WTC11 (cell line): ENCODE measurements at regions not wholly inside any gene's neighbourhood (a gene's known extent, or its start where the extent isn't known, plus 50 kb on each side); places are given as distances from the start of the nearest gene placed in this dataset.

Source experiments
- ATAC-seq: fragments of 200-7000 bp; cut with Tn5 transposase; 2 replicates; pipeline ENCODE4 v1.10.0; 2021; ENCODE audit warnings: mild to moderate bottlenecking, moderate library complexity
- CTCF ChIA-PET: fragments of 300-600 bp; sonication (Branson Sonifier 250); formaldehyde crosslinking; loops from one replicate; lab custom pipeline; 2021; ENCODE audit warnings: antibody characterized with exemption; lab: Charles Lee
- POLR2A ChIA-PET: fragments of 350-600 bp; sonication (Branson Sonifier 250); formaldehyde crosslinking; loops from one replicate; lab custom pipeline; 2021; ENCODE audit warnings: antibody characterized with exemption; lab: Charles Lee
- DNase-seq: peaks from one replicate; pipeline ENCODE4 v3.0.0; 2021; ENCODE audit warnings: low spot score
- H3K27ac Mint-ChIP-seq: 2 replicates; pipeline ENCODE4 v1.8.0; 2021; ENCODE audit warnings: mixed read lengths
- H3K27me3 Mint-ChIP-seq: 2 replicates; pipeline ENCODE4 v1.8.0; 2021; ENCODE audit warnings: low read depth, mild to moderate bottlenecking, moderate library complexity, mixed read lengths
- H3K36me3 Mint-ChIP-seq: 2 replicates; pipeline ENCODE4 v1.8.0; 2021; ENCODE audit warnings: mixed read lengths
- H3K4me1 Mint-ChIP-seq: 2 replicates; pipeline ENCODE4 v1.8.0; 2022; ENCODE audit warnings: mixed read lengths
- H3K4me3 Mint-ChIP-seq: 2 replicates; pipeline ENCODE4 v1.8.0; 2021; ENCODE audit warnings: mild to moderate bottlenecking, moderate library complexity, mixed read lengths
- H3K9me3 Mint-ChIP-seq: 2 replicates; pipeline ENCODE4 v1.8.0; 2021; ENCODE audit warnings: mixed read lengths
- CBFB ChIP-seq: sonication (generic); formaldehyde crosslinking; IDR thresholded peaks from 2 replicates; pipeline ENCODE4 v1.8.1; 2022; ENCODE audit warnings: mild to moderate bottlenecking, low read depth, missing genetic modification reagents
- ESRRA ChIP-seq: sonication (generic); formaldehyde crosslinking; IDR thresholded peaks from 2 replicates; pipeline ENCODE4 v1.8.1; 2022; ENCODE audit warnings: mild to moderate bottlenecking, missing genetic modification reagents, borderline replicate concordance
- GTF2I ChIP-seq: fragments of 250-450 bp; sonication (Bioruptor Pico); conservative IDR thresholded peaks from 2 replicates; pipeline ENCODE4 v1.4.0; 2021; ENCODE audit warnings: mild to moderate bottlenecking
- HMGA2 ChIP-seq: fragments of 250-450 bp; sonication (Bioruptor Pico); IDR thresholded peaks from 2 replicates; pipeline ENCODE4 v1.4.0; 2021; ENCODE audit warnings: mild to moderate bottlenecking, moderate library complexity
- IRF2 ChIP-seq: sonication (generic); formaldehyde crosslinking; IDR thresholded peaks from 2 replicates; pipeline ENCODE4 v1.8.0; 2022; ENCODE audit warnings: low read depth, missing genetic modification reagents, borderline replicate concordance
- MXD4 ChIP-seq: fragments of 250-450 bp; sonication (Bioruptor Pico); IDR thresholded peaks from 2 replicates; pipeline ENCODE4 v1.8.0; 2021; ENCODE audit warnings: mild to moderate bottlenecking, moderate library complexity, borderline replicate concordance
- MYBL2 ChIP-seq: sonication (generic); formaldehyde crosslinking; IDR thresholded peaks from 2 replicates; pipeline ENCODE4 v1.8.1; 2023; ENCODE audit warnings: mild to moderate bottlenecking, moderate library complexity, missing genetic modification reagents
- NFE2L1 ChIP-seq: sonication (generic); formaldehyde crosslinking; IDR thresholded peaks from 2 replicates; pipeline ENCODE4 v1.8.1; 2023; ENCODE audit warnings: missing genetic modification reagents
- NFYB ChIP-seq: sonication (generic); formaldehyde crosslinking; conservative IDR thresholded peaks from 2 replicates; pipeline ENCODE4 v1.8.0; 2022; ENCODE audit warnings: low read depth, missing genetic modification reagents
- ZNF423 ChIP-seq: fragments of 250-450 bp; sonication (Bioruptor Pico); IDR thresholded peaks from 2 replicates; pipeline ENCODE4 v2.1.2; 2022; ENCODE audit warnings: mild to moderate bottlenecking, moderate library complexity
- ZNF671 ChIP-seq: fragments of 250-450 bp; sonication (Bioruptor Pico); IDR thresholded peaks from 2 replicates; pipeline ENCODE4 v1.8.0; 2021; ENCODE audit warnings: mild to moderate bottlenecking
- TF ChIP-seq, protein P1 (sequence below): sonication (generic); formaldehyde crosslinking; IDR thresholded peaks from 2 replicates; pipeline ENCODE4 v1.8.1; 2022; ENCODE audit warnings: low read depth, missing genetic modification reagents, borderline replicate concordance
- TF ChIP-seq, protein P2 (sequence below): fragments of 250-450 bp; sonication (Bioruptor Pico); conservative IDR thresholded peaks from 2 replicates; pipeline ENCODE4 v1.9.0; 2021; ENCODE audit warnings: mild to moderate bottlenecking
- TF ChIP-seq, protein P3 (sequence below): fragments of 250-450 bp; sonication (Bioruptor Pico); IDR thresholded peaks from 2 replicates; pipeline ENCODE4 v1.9.0; 2021; ENCODE audit warnings: moderate library complexity, mild to moderate bottlenecking, inconsistent platforms, borderline replicate concordance
- TF ChIP-seq, protein P4 (sequence below): sonication (generic); formaldehyde crosslinking; IDR thresholded peaks from 2 replicates; pipeline ENCODE4 v1.8.1; 2022; ENCODE audit warnings: missing genetic modification reagents, borderline replicate concordance
- TF ChIP-seq, protein P5 (sequence below): fragments of 250-450 bp; sonication (Bioruptor Pico); IDR thresholded peaks from 2 replicates; pipeline ENCODE4 v1.9.0; 2021; ENCODE audit warnings: mild to moderate bottlenecking
- TF ChIP-seq, protein P6 (sequence below): sonication (generic); formaldehyde crosslinking; conservative IDR thresholded peaks from 2 replicates; pipeline ENCODE4 v1.8.1; 2023; ENCODE audit warnings: mild to moderate bottlenecking, low read depth, missing genetic modification reagents, moderate library complexity
- TF ChIP-seq, protein P7 (sequence below): sonication (generic); formaldehyde crosslinking; IDR thresholded peaks from 2 replicates; pipeline ENCODE4 v1.8.0; 2023; ENCODE audit warnings: missing genetic modification reagents

DNA sequence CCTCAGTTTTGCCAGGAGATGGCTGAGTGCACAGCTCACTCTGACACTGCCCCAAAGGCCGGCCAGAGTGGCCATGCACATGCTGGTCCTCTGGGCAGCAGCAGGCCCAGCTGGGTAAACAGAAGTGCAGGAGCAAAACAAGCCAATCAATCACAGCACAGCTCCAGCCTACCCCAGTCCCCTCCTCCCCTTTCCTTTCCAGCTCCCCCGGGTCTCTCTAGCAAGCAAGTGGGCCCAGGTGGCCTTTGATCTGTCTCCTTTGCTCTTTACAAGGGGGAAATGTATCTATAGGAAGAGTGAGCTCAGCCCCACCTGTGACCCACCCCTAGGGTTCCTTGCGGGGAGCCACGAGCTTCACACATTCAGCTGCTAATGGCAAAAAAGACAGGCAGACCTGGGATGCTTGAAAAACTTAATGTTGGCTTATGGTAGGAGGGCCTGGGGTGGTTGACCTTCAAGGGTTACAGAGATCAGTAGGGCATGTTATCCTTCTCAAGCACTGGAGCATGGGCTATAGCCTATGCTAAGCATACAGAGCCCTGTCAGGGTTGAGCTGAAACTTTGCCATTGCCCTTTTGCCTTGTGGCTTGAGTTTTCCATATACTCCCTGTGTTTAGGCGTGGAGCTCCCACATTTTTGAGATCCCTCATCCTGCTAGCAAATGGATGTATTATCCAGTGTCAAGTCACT is 57.8 kb upstream of the PLAC1 start:
- Mint-ChIP-seq H3K9me3 (no peaks in the 10 kb centered on the region), H3K27me3 (no peaks in the 10 kb centered on the region), H3K27ac (no peak overlapping the region), H3K4me3 (no peak overlapping the region), H3K4me1 (peaks cover 41% of the 10 kb centered on the region), H3K36me3 (no peaks in the 10 kb centered on the region)
- POLR2A ChIA-PET: no interaction called here
- TF ChIP-seq ZNF423 (CRISPR knock-in tag): peak; percentile 83
- TF ChIP-seq CBFB (CRISPR knock-in tag): no peak
- ATAC-seq (peak; percentile 50), DNase-seq (no peak)
- CTCF ChIA-PET: interaction anchor here (1.1 to 1.3 kb wide), 2 partner anchors 48 to 195 kb away, joined by 3 to 5 read pairs; no protein-coding TSS in a partner anchor

DNA sequence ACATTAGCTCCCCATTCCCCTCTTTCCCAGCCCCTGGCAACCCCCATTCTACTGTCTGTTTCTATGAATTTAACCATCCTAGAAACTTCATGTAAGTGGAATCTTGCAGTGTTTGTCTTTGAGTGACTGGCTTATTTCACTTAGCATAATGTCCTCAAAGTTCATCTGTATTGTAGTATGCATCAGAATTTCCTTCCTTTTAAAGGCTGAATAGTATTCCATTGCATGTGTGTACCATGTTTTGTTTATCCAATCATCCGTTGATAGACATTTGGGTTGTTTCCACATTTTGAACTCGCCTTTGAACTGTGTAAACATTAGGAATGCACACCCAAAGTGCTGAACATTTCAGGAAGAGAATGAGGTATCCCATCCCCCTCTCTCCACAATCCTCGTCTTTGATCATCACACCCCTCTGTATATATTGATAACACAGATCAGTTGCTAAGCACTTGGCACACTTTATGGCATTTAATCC is 56.4 kb upstream of the PLAC1 start:
- H3K36me3 Mint-ChIP-seq: no peaks in the 10 kb centered on the region
- no peak overlapping the region for H3K4me3 Mint-ChIP-seq
- ATAC-seq: no peak
- H3K9me3 Mint-ChIP-seq: no peaks in the 10 kb centered on the region
- H3K27ac Mint-ChIP-seq: no peak overlapping the region
- peaks cover 31% of the 10 kb centered on the region for H3K4me1 Mint-ChIP-seq
- no peak for DNase-seq
- CTCF ChIA-PET: no interaction called here
- POLR2A ChIA-PET: no interaction called here
- H3K27me3 Mint-ChIP-seq: no peaks in the 10 kb centered on the region
- TF ChIP-seq, protein P1, sequence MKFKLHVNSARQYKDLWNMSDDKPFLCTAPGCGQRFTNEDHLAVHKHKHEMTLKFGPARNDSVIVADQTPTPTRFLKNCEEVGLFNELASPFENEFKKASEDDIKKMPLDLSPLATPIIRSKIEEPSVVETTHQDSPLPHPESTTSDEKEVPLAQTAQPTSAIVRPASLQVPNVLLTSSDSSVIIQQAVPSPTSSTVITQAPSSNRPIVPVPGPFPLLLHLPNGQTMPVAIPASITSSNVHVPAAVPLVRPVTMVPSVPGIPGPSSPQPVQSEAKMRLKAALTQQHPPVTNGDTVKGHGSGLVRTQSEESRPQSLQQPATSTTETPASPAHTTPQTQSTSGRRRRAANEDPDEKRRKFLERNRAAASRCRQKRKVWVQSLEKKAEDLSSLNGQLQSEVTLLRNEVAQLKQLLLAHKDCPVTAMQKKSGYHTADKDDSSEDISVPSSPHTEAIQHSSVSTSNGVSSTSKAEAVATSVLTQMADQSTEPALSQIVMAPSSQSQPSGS: no peak
- no peak for TF ChIP-seq ZNF671 (CRISPR knock-in tag)
- TF ChIP-seq, protein P2, sequence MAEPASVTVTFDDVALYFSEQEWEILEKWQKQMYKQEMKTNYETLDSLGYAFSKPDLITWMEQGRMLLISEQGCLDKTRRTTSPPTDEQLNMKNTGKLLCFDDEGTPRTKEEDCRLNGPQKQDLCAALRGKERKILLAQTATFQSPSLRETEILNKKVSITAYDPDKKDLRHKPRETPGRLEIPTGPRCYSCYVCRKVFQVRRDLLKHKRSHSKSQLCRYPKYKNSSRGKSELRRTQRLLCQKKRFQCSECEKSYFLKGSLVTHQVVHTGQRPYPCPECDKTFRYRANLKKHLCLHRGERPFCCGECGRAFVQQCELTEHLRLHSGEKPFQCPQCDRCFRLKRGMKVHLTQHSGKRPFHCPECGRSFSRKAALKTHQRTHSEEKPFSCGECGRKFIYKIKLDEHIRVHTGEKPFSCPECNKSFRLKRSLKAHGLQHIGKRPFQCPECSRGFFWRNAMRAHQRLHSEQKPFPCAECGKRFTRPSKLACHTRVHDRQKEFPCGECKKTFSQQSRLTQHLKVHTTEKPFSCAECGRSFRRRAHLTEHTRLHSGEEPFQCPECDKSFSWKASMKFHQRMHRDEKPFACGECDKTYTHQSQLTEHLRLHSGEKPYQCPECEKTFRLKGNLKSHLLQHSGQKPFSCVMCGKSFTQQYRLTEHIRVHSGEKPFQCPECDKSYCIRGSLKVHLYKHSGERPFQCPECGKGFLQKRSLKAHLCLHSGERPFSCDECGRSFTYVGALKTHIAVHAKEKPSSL: no peak
- TF ChIP-seq, protein P3, sequence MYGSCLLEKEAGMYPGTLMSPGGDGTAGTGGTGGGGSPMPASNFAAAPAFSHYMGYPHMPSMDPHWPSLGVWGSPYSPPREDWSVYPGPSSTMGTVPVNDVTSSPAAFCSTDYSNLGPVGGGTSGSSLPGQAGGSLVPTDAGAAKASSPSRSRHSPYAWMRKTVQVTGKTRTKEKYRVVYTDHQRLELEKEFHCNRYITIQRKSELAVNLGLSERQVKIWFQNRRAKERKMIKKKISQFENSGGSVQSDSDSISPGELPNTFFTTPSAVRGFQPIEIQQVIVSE (CRISPR knock-in tag): no peak

DNA sequence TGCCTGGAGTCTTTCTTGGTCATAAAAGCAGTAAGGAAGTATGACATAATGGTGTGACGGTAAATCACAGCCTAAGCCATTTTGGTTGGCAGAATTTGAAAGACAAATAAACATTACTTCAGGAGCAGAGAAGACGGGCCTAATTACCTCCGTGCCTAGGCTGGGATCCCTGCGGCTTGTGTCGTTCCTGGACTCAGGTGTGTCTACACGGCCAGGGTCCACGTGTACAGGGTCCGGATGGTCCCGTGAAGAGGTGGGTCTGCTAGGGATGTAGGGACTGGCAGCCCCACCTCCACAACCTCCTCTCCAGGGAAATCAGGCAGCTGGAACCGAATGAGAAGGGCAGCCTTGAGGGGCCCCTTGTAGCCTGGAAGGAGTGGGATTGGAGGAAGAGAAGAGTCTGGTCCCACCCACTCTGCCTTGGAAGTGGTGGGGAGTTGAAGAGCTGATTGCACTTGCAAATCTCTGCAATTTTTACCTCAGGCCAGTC is 55.4 kb upstream of the PLAC1 start:
- no peaks in the 10 kb centered on the region for H3K36me3 Mint-ChIP-seq
- DNase-seq (no peak), ATAC-seq (peak; percentile 34; the same call in 1 of the 2 replicates)
- no peaks in the 10 kb centered on the region for H3K9me3 Mint-ChIP-seq
- ChIA-PET POLR2A (no interaction called here), CTCF (no interaction called here)
- no peak overlapping the region for H3K4me3 Mint-ChIP-seq
- H3K4me1 Mint-ChIP-seq: peaks cover 24% of the 10 kb centered on the region
- no peaks in the 10 kb centered on the region for H3K27me3 Mint-ChIP-seq
- no peak overlapping the region for H3K27ac Mint-ChIP-seq
- no peak for TF ChIP-seq HMGA2 (CRISPR knock-in tag)
- no peak for TF ChIP-seq NFE2L1 (CRISPR knock-in tag)
- no peak for TF ChIP-seq MXD4 (CRISPR knock-in tag)
- TF ChIP-seq, protein P4, sequence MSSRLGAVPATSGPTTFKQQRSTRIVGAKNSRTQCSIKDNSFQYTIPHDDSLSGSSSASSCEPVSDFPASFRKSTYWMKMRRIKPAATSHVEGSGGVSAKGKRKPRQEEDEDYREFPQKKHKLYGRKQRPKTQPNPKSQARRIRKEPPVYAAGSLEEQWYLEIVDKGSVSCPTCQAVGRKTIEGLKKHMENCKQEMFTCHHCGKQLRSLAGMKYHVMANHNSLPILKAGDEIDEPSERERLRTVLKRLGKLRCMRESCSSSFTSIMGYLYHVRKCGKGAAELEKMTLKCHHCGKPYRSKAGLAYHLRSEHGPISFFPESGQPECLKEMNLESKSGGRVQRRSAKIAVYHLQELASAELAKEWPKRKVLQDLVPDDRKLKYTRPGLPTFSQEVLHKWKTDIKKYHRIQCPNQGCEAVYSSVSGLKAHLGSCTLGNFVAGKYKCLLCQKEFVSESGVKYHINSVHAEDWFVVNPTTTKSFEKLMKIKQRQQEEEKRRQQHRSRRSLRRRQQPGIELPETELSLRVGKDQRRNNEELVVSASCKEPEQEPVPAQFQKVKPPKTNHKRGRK: no peak
- no peak for TF ChIP-seq MYBL2 (CRISPR knock-in tag)
- TF ChIP-seq, protein P5, sequence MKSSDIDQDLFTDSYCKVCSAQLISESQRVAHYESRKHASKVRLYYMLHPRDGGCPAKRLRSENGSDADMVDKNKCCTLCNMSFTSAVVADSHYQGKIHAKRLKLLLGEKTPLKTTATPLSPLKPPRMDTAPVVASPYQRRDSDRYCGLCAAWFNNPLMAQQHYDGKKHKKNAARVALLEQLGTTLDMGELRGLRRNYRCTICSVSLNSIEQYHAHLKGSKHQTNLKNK (CRISPR knock-in tag): no peak
- TF ChIP-seq GTF2I: no peak
- TF ChIP-seq, protein P6, sequence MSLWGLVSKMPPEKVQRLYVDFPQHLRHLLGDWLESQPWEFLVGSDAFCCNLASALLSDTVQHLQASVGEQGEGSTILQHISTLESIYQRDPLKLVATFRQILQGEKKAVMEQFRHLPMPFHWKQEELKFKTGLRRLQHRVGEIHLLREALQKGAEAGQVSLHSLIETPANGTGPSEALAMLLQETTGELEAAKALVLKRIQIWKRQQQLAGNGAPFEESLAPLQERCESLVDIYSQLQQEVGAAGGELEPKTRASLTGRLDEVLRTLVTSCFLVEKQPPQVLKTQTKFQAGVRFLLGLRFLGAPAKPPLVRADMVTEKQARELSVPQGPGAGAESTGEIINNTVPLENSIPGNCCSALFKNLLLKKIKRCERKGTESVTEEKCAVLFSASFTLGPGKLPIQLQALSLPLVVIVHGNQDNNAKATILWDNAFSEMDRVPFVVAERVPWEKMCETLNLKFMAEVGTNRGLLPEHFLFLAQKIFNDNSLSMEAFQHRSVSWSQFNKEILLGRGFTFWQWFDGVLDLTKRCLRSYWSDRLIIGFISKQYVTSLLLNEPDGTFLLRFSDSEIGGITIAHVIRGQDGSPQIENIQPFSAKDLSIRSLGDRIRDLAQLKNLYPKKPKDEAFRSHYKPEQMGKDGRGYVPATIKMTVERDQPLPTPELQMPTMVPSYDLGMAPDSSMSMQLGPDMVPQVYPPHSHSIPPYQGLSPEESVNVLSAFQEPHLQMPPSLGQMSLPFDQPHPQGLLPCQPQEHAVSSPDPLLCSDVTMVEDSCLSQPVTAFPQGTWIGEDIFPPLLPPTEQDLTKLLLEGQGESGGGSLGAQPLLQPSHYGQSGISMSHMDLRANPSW: no peak
- TF ChIP-seq ESRRA (CRISPR knock-in tag): no peak
- TF ChIP-seq IRF2 (CRISPR knock-in tag): no peak
- TF ChIP-seq NFYB (CRISPR knock-in tag): no peak
- TF ChIP-seq, protein P7, sequence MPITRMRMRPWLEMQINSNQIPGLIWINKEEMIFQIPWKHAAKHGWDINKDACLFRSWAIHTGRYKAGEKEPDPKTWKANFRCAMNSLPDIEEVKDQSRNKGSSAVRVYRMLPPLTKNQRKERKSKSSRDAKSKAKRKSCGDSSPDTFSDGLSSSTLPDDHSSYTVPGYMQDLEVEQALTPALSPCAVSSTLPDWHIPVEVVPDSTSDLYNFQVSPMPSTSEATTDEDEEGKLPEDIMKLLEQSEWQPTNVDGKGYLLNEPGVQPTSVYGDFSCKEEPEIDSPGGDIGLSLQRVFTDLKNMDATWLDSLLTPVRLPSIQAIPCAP (CRISPR knock-in tag): no peak
- TF ChIP-seq, protein P2: no peak
